ENCODE measurements at regions not wholly inside any gene's neighbourhood (a gene's known extent, or its start where the extent isn't known, plus 50 kb on each side); places are given as distances from the start of the nearest gene placed in this dataset.

DNA sequence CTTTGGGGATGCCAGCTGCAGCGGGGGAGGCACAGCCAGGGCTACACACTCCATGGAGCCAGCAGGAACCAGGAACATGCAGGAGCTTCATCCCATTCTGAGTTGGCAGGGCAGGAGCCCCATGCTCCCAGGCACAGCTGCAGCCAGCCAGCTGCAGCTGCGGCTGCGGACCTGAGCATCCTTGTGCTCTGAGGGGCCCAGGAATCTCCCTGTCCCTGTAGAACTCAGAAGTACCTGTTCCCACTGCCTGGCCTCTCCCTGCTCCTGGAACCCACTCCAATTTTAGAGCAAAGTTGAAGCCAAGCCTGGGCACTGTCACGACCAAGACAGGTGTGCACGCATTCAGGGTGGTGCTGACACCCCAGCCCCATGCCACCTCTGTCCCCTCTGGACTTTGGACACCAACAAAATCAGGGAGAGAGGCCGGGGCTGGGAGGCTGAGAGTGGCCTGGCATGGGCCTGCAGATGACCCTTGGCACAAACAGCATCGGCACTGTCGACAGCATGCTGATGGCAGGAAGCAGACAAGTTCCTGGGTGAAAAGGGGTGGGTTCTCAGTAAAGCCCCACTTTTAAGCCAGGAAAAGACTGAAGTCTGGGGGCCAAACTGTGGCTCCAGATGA lies 257.3 kb upstream of the LRFN5 start:
- no peak overlapping the region for H3K4me3 ChIP-seq (ENCODE audit: low read length)
- H2AFZ ChIP-seq (ENCODE audit: low read depth, low read length): no peak overlapping the region
- H4K20me1 ChIP-seq (ENCODE audit: insufficient read depth): no peaks in the 10 kb centered on the region
- TF ChIP-seq RAD21 (conservative IDR thresholded peaks at IDR 0.05) (no peak), POLR2AphosphoS5 (IDR thresholded peaks at IDR 0.05) (no peak), SMC3 (conservative IDR thresholded peaks at IDR 0.05; ENCODE audit: poor library complexity) (no peak), MXI1 (conservative IDR thresholded peaks at IDR 0.05; ENCODE audit: poor library complexity, severe bottlenecking) (no peak), EZH2 (IDR thresholded peaks at IDR 0.05; ENCODE audit: borderline replicate concordance, insufficient read depth, low read length, poor library complexity, severe bottlenecking) (no peak), EP300 (conservative IDR thresholded peaks at IDR 0.05; ENCODE audit: poor library complexity, severe bottlenecking) (no peak)
- TF ChIP-seq, protein P1, sequence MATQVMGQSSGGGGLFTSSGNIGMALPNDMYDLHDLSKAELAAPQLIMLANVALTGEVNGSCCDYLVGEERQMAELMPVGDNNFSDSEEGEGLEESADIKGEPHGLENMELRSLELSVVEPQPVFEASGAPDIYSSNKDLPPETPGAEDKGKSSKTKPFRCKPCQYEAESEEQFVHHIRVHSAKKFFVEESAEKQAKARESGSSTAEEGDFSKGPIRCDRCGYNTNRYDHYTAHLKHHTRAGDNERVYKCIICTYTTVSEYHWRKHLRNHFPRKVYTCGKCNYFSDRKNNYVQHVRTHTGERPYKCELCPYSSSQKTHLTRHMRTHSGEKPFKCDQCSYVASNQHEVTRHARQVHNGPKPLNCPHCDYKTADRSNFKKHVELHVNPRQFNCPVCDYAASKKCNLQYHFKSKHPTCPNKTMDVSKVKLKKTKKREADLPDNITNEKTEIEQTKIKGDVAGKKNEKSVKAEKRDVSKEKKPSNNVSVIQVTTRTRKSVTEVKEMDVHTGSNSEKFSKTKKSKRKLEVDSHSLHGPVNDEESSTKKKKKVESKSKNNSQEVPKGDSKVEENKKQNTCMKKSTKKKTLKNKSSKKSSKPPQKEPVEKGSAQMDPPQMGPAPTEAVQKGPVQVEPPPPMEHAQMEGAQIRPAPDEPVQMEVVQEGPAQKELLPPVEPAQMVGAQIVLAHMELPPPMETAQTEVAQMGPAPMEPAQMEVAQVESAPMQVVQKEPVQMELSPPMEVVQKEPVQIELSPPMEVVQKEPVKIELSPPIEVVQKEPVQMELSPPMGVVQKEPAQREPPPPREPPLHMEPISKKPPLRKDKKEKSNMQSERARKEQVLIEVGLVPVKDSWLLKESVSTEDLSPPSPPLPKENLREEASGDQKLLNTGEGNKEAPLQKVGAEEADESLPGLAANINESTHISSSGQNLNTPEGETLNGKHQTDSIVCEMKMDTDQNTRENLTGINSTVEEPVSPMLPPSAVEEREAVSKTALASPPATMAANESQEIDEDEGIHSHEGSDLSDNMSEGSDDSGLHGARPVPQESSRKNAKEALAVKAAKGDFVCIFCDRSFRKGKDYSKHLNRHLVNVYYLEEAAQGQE (IDR thresholded peaks at IDR 0.05; ENCODE audit: borderline replicate concordance): no peak
- TF ChIP-seq, protein P2, sequence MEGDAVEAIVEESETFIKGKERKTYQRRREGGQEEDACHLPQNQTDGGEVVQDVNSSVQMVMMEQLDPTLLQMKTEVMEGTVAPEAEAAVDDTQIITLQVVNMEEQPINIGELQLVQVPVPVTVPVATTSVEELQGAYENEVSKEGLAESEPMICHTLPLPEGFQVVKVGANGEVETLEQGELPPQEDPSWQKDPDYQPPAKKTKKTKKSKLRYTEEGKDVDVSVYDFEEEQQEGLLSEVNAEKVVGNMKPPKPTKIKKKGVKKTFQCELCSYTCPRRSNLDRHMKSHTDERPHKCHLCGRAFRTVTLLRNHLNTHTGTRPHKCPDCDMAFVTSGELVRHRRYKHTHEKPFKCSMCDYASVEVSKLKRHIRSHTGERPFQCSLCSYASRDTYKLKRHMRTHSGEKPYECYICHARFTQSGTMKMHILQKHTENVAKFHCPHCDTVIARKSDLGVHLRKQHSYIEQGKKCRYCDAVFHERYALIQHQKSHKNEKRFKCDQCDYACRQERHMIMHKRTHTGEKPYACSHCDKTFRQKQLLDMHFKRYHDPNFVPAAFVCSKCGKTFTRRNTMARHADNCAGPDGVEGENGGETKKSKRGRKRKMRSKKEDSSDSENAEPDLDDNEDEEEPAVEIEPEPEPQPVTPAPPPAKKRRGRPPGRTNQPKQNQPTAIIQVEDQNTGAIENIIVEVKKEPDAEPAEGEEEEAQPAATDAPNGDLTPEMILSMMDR (IDR thresholded peaks at IDR 0.05; ENCODE audit: poor library complexity, severe bottlenecking): no peak
- H3F3A ChIP-seq (ENCODE audit: insufficient read depth, low read length, poor library complexity, severe bottlenecking): no peaks in the 10 kb centered on the region
- H3K9ac ChIP-seq (ENCODE audit: low read length): no peak overlapping the region
- no peaks in the 10 kb centered on the region for H3K9me2 ChIP-seq (ENCODE audit: insufficient read depth, low read length)
- no peaks in the 10 kb centered on the region for H3K27me3 ChIP-seq (ENCODE audit: insufficient read depth, low read depth, low read length)
- H3K36me3 ChIP-seq (ENCODE audit: insufficient read depth, low read length): no peaks in the 10 kb centered on the region
- H3K4me2 ChIP-seq (ENCODE audit: low read length): no peak overlapping the region
- H3K27ac ChIP-seq (ENCODE audit: low read length): no peak overlapping the region
- no peaks in the 10 kb centered on the region for H3K79me2 ChIP-seq (replicated peaks; ENCODE audit: insufficient read depth, low read length)
- H3K9me3 ChIP-seq (ENCODE audit: low read length): no peaks in the 10 kb centered on the region

DNA sequence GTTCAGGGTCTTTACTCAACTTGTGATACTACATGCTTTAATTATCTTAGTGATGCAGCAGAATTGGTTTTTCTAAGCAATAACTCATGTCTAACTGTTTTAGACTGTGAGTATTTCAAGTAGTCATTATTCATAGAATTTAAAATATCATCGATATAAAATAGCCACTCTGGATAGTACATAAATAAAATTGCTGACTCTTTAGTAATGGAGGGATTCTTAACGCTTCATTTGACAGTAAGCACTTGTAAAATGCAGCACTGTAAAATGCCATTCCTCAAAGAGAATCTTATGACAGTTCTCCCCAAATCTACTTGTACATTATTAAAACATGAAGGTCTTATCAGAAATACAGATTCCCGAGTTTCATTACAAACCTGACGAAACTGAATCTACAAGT lies 262.8 kb upstream of the LRFN5 start:
- TF ChIP-seq, protein P2 (IDR thresholded peaks at IDR 0.05; ENCODE audit: poor library complexity, severe bottlenecking): no peak
- TF ChIP-seq EZH2 (IDR thresholded peaks at IDR 0.05; ENCODE audit: borderline replicate concordance, insufficient read depth, low read length, poor library complexity, severe bottlenecking): no peak
- TF ChIP-seq, protein P1 (IDR thresholded peaks at IDR 0.05; ENCODE audit: borderline replicate concordance): no peak
- TF ChIP-seq EP300 (conservative IDR thresholded peaks at IDR 0.05; ENCODE audit: poor library complexity, severe bottlenecking): no peak
- no peak for TF ChIP-seq MXI1 (conservative IDR thresholded peaks at IDR 0.05; ENCODE audit: poor library complexity, severe bottlenecking)
- TF ChIP-seq TAF1 (IDR thresholded peaks at IDR 0.05; ENCODE audit: low read depth): no peak
- no peak for TF ChIP-seq SMC3 (conservative IDR thresholded peaks at IDR 0.05; ENCODE audit: poor library complexity)
- TF ChIP-seq RAD21 (conservative IDR thresholded peaks at IDR 0.05): no peak
- TF ChIP-seq POLR2AphosphoS5 (IDR thresholded peaks at IDR 0.05): no peak
- Histone ChIP-seq H3K4me2 (ENCODE audit: low read length) (no peak overlapping the region), H3F3A (ENCODE audit: insufficient read depth, low read length, poor library complexity, severe bottlenecking) (no peaks in the 10 kb centered on the region)

More for the DNA sequence above, 262.8 kb upstream of the LRFN5 start:
- H3K27me3 ChIP-seq (ENCODE audit: insufficient read depth, low read depth, low read length): no peaks in the 10 kb centered on the region
- no peaks in the 10 kb centered on the region for H3K9me2 ChIP-seq (ENCODE audit: insufficient read depth, low read length)
- no peak overlapping the region for H3K9ac ChIP-seq (ENCODE audit: low read length)
- H3K4me3 ChIP-seq (ENCODE audit: low read length): no peak overlapping the region
- no peaks in the 10 kb centered on the region for H3K9me3 ChIP-seq (ENCODE audit: low read length)
- H3K79me2 ChIP-seq (replicated peaks; ENCODE audit: insufficient read depth, low read length): no peaks in the 10 kb centered on the region
- no peaks in the 10 kb centered on the region for H4K20me1 ChIP-seq (ENCODE audit: insufficient read depth)
- no peak overlapping the region for H2AFZ ChIP-seq (ENCODE audit: low read depth, low read length)
- H3K36me3 ChIP-seq (ENCODE audit: insufficient read depth, low read length): no peaks in the 10 kb centered on the region
- no peak overlapping the region for H3K27ac ChIP-seq (ENCODE audit: low read length)

Measured in neural cell (in vitro differentiated cells).